Smooth muscle cell (in vitro differentiated cells): ENCODE measurements at regions not wholly inside any gene's neighbourhood (a gene's known extent, or its start where the extent isn't known, plus 50 kb on each side); places are given as distances from the start of the nearest gene placed in this dataset.

Source experiments
- DNase-seq: peaks from one replicate; lab custom pipeline; 2025; ENCODE audit not compliant: unreplicated experiment; lab: John Stamatoyannopoulos, UW
- H2AFZ ChIP-seq: fragments of 200-600 bp; sonication (generic); 2 replicates; pipeline ENCODE4 v1.6.0; 2016; ENCODE audit warnings: antibody characterized with exemption, low read depth, mild to moderate bottlenecking
- H3F3A ChIP-seq: fragments of 200-600 bp; sonication (generic); 2 replicates; pipeline ENCODE4 v1.6.0; 2017; ENCODE audit warnings: antibody characterized with exemption, low read depth
- H3K27ac ChIP-seq: fragments of 200-600 bp; sonication (generic); 2 replicates; pipeline ENCODE4 v1.5.1; 2016; ENCODE audit warnings: low read depth, mild to moderate bottlenecking
- H3K27me3 ChIP-seq: fragments of 200-600 bp; sonication (generic); 2 replicates; pipeline ENCODE4 v1.6.1; 2016; ENCODE audit warnings: low read depth, mild to moderate bottlenecking
- H3K36me3 ChIP-seq: fragments of 200-600 bp; sonication (generic); 2 replicates; pipeline ENCODE4 v1.5.1; 2016; ENCODE audit warnings: low read depth
- H3K4me1 ChIP-seq: fragments of 200-600 bp; sonication (generic); 2 replicates; pipeline ENCODE4 v1.5.1; 2016; ENCODE audit warnings: low read depth
- H3K4me2 ChIP-seq: fragments of 200-600 bp; sonication (generic); 2 replicates; pipeline ENCODE4 v1.6.0; 2016; ENCODE audit warnings: mild to moderate bottlenecking
- H3K4me3 ChIP-seq: fragments of 200-600 bp; sonication (generic); 2 replicates; pipeline ENCODE4 v1.5.1; 2016; ENCODE audit warnings: mild to moderate bottlenecking
- H3K79me2 ChIP-seq: fragments of 200-600 bp; sonication (generic); 2 replicates; pipeline ENCODE4 v1.6.0; 2016; ENCODE audit warnings: low read depth, mild to moderate bottlenecking
- H3K9ac ChIP-seq: fragments of 200-600 bp; sonication (generic); 2 replicates; pipeline ENCODE4 v1.6.0; 2016; ENCODE audit warnings: low read depth
- H3K9me3 ChIP-seq: fragments of 200-600 bp; sonication (generic); replicated peaks from 2 replicates; pipeline ENCODE4 v1.5.1; 2016; ENCODE audit warnings: low read depth
- H4K20me1 ChIP-seq: fragments of 200-600 bp; sonication (generic); 2 replicates; pipeline ENCODE4 v1.6.0; 2016; ENCODE audit warnings: low read depth
- CTCF ChIP-seq: fragments of 200-600 bp; sonication (generic); IDR thresholded peaks from 2 replicates; pipeline ENCODE4 v1.5.1; 2017; ENCODE audit warnings: borderline replicate concordance, mild to moderate bottlenecking, antibody characterized with exemption; ENCODE audit not compliant: insufficient read depth, poor library complexity, severe bottlenecking
- WGBS: methylation state at CpG from one replicate; pipeline ENCODE4 v1.1.7; 2016; ENCODE audit warnings: low lambda C conversion rate; 5-methylcytosine and 5-hydroxymethylcytosine counted together

GRCh38 chr18:28331551-28331950, 154.6 kb upstream of the CDH2 start:
- Histone ChIP-seq H3K9me3 (no peaks in the 10 kb centered on the region), H3K27ac (no peak overlapping the region), H3F3A (no peaks in the 10 kb centered on the region), H3K4me1 (peaks cover 12% of the 10 kb centered on the region), H3K79me2 (no peaks in the 10 kb centered on the region), H4K20me1 (no peaks in the 10 kb centered on the region), H2AFZ (no peak overlapping the region), H3K4me2 (no peak overlapping the region), H3K4me3 (no peak overlapping the region), H3K36me3 (no peaks in the 10 kb centered on the region), H3K27me3 (no peaks in the 10 kb centered on the region), H3K9ac (no peak overlapping the region)
- WGBS, result 52% methylated on average over 4 of the region's 4 CpGs
- no peak for DNase-seq
- no peak for TF ChIP-seq CTCF

DNA sequence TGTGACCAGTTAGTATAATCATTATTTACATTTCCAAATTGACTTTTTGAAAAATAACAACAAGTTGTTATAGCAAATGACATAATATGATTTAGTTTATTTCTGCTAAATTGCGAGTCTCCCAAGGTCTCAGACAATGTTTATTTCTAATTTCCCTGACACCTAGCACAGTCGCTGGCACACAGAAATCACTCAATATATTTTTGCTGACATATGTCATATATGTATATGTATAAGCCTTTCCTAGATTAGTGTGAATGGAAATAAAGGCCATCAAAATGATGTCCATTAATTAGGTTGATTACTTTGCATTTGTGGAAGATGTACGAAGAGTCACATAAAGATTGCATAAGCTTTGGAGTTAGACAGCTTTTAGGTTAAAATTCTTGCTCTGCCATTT, 136.7 kb upstream of the CDH2 start:
- Histone ChIP-seq H3K79me2 (no peaks in the 10 kb centered on the region), H3K4me1 (no peaks in the 10 kb centered on the region), H3K27ac (no peak overlapping the region), H3K9ac (no peak overlapping the region), H3K4me2 (no peak overlapping the region), H3F3A (no peaks in the 10 kb centered on the region), H3K4me3 (no peak overlapping the region), H3K27me3 (no peaks in the 10 kb centered on the region), H2AFZ (no peak overlapping the region), H4K20me1 (no peaks in the 10 kb centered on the region), H3K9me3 (no peaks in the 10 kb centered on the region), H3K36me3 (no peaks in the 10 kb centered on the region)
- no peak for DNase-seq
- WGBS, result 91% methylated on average over 3 of the region's 3 CpGs
- TF ChIP-seq CTCF, result no peak

DNA sequence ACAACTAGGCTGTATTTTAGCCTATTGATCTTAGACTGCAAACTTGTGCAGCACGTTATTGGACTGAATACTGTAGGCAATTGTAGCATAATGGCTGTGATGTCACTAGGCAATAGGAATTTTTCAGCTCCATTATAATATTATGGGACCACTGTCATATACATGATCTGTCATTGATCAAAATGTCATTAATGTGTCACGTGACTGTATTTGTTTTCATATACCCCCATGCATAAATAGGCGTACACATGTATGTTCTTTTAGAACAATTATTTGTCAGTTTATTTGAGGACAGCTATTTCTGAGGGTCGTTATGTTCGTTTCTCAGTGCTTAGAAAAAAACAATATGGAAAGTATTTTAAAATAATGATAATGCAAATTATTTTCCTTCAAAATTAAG, 111.9 kb upstream of the CDH2 start:
- no peak for DNase-seq
- Histone ChIP-seq H3K36me3 (no peaks in the 10 kb centered on the region), H3K4me2 (no peak overlapping the region), H3K27ac (no peak overlapping the region), H3K4me1 (no peaks in the 10 kb centered on the region), H3K9me3 (no peaks in the 10 kb centered on the region), H3K9ac (no peak overlapping the region), H2AFZ (no peak overlapping the region), H3K4me3 (no peak overlapping the region), H3F3A (no peaks in the 10 kb centered on the region), H3K79me2 (no peaks in the 10 kb centered on the region), H3K27me3 (no peaks in the 10 kb centered on the region), H4K20me1 (no peaks in the 10 kb centered on the region)
- no peak for TF ChIP-seq CTCF
- WGBS, result 94% methylated on average over 5 of the region's 5 CpGs

DNA sequence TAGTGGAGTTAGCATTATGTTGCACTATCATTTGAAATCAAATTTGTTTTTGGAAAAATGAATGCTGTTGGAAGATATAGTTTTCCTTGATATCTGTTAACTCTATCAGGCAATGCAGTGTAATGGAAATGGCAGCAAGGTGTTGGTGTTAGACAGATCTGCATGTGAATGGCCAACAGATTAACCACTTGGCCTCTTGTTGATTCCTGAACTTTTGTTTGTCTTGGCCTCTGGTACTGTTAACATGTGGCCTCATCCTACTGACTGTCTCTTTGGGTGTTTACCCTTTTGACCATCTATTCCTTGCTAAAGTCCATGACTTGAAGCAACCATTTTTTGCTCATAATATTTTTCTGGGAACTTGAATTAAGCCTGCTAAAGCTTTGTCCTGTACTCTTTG, 110.2 kb upstream of the CDH2 start:
- no peaks in the 10 kb centered on the region for H3K79me2 ChIP-seq
- H3K9me3 ChIP-seq, result no peaks in the 10 kb centered on the region
- H3K36me3 ChIP-seq, result no peaks in the 10 kb centered on the region
- H3K4me2 ChIP-seq, result no peak overlapping the region
- DNase-seq, result no peak
- no peak for TF ChIP-seq CTCF
- H3K27me3 ChIP-seq, result no peaks in the 10 kb centered on the region
- no peaks in the 10 kb centered on the region for H4K20me1 ChIP-seq
- H3K4me3 ChIP-seq, result no peak overlapping the region
- no peak overlapping the region for H3K27ac ChIP-seq
- no peak overlapping the region for H3K9ac ChIP-seq
- H2AFZ ChIP-seq, result no peak overlapping the region
- H3F3A ChIP-seq, result no peaks in the 10 kb centered on the region
- no peaks in the 10 kb centered on the region for H3K4me1 ChIP-seq
